ENCODE measurements at regions not wholly inside any gene's neighbourhood (a gene's known extent, or its start where the extent isn't known, plus 50 kb on each side); places are given as distances from the start of the nearest gene placed in this dataset.

DNA sequence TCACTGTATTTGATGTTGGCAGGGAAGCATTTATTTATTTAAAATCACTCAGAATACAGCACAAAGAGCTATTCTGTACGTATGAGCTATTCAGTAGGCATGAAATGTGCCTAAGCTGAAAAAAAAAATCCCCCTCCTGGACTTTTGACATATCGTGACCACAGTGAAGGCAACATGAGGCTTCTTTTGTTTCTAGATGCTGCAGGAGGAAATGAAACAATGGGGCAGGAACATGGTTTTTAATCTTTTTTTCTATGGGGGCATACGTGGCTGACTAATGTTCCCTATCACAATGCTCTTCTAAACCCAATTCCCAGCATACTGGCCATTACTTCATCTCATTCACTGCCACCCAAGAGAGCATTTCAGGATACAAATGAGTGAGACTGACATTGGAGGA is 191.0 kb upstream of the PMFBP1 start:
- TF ChIP-seq, protein P1, sequence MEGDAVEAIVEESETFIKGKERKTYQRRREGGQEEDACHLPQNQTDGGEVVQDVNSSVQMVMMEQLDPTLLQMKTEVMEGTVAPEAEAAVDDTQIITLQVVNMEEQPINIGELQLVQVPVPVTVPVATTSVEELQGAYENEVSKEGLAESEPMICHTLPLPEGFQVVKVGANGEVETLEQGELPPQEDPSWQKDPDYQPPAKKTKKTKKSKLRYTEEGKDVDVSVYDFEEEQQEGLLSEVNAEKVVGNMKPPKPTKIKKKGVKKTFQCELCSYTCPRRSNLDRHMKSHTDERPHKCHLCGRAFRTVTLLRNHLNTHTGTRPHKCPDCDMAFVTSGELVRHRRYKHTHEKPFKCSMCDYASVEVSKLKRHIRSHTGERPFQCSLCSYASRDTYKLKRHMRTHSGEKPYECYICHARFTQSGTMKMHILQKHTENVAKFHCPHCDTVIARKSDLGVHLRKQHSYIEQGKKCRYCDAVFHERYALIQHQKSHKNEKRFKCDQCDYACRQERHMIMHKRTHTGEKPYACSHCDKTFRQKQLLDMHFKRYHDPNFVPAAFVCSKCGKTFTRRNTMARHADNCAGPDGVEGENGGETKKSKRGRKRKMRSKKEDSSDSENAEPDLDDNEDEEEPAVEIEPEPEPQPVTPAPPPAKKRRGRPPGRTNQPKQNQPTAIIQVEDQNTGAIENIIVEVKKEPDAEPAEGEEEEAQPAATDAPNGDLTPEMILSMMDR (IDR thresholded peaks at IDR 0.05; ENCODE audit: low read depth, low read length, poor library complexity, severe bottlenecking), result no peak
- no peak for TF ChIP-seq EZH2phosphoT487 (IDR thresholded peaks at IDR 0.05; ENCODE audit: borderline replicate concordance, low read length)

Measured in DOHH2 (cell line).